ENCODE measurements at regions not wholly inside any gene's neighbourhood (a gene's known extent, or its start where the extent isn't known, plus 50 kb on each side); places are given as distances from the start of the nearest gene placed in this dataset.
A peak's percentile ranks its signal among the peaks of the same experiment; 100 is the strongest.
"Not testable (repeated sequence)": the region's sequence is repeated elsewhere in the genome, so short reads cannot be mapped to it uniquely, and the experiment has no call there.

GRCh38 chr1:94769551-94769950, 50.6 kb upstream of the SLC44A3 start:
- DNase-seq, result no peak
- in situ Hi-C loops (cut with HindIII; ENCODE audit: low pct_ligation_motif_present, low pct_unique_long_range_greater_than_20kb, low sequenced_read_pairs), result no loop called here

DNA sequence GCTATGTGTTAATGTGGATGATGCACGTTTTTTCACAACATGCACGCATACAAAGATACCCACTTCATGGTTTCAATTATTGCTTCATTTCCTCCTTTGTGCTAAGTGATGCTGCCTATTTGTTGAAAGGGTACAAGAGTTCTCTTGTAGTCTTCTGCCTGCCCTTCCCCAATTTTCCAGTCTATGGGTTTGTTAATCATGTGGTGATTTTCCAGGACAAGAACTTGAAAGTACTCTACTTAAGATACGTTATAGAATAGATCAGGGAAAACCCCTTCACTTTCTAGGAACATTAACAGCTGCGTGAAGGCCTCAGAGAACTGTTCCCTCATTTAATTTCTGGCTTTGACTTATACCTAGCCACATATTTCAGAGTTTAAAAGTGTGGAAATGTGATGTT, 52.1 kb upstream of the SLC44A3 start:
- in situ Hi-C loops (cut with HindIII; ENCODE audit: low pct_ligation_motif_present, low pct_unique_long_range_greater_than_20kb, low sequenced_read_pairs), result no loop called here
- DNase-seq, result no peak

- DNase-seq, result no peak
These were observed 54.2 kb upstream of the SLC44A3 start for GRCh38 chr1:94765958-94766357.

GRCh38 chr1:94759188-94759587, 61.0 kb upstream of the SLC44A3 start:
- no peak for DNase-seq
- in situ Hi-C loops (cut with HindIII; ENCODE audit: low pct_ligation_motif_present, low pct_unique_long_range_greater_than_20kb, low sequenced_read_pairs), result no loop called here

More at GRCh38 chr1:94765958-94766357, 54.2 kb upstream of the SLC44A3 start:
- in situ Hi-C loops (cut with HindIII; ENCODE audit: low pct_ligation_motif_present, low pct_unique_long_range_greater_than_20kb, low sequenced_read_pairs), result no loop called here

DNA sequence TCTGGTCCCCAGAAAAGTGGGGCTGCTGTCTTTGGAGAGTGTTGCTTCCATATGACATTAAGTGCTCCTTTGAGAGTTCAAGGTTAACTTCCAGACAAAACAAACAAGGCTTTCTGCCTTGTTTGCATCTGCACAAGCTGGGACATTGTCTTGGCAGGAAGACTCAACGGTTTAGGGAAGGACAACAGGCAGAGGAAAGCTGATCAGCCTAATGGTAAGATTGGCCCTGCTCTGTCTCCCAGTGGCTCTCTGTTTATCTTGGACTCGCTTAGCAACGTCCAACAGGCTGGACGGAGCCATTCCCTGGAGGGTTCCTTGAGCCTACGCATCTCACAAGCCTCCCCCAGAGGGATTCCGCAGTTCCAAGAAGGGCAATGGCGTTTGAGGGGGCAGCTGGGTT, 62.2 kb upstream of the SLC44A3 start:
- no peak for DNase-seq
- in situ Hi-C loops (cut with HindIII; ENCODE audit: low pct_ligation_motif_present, low pct_unique_long_range_greater_than_20kb, low sequenced_read_pairs), result no loop called here

GRCh38 chr1:94755675-94756074, 64.5 kb upstream of the SLC44A3 start:
- in situ Hi-C loops (cut with HindIII; ENCODE audit: low pct_ligation_motif_present, low pct_unique_long_range_greater_than_20kb, low sequenced_read_pairs), result no loop called here
- DNase-seq, result no peak

DNA sequence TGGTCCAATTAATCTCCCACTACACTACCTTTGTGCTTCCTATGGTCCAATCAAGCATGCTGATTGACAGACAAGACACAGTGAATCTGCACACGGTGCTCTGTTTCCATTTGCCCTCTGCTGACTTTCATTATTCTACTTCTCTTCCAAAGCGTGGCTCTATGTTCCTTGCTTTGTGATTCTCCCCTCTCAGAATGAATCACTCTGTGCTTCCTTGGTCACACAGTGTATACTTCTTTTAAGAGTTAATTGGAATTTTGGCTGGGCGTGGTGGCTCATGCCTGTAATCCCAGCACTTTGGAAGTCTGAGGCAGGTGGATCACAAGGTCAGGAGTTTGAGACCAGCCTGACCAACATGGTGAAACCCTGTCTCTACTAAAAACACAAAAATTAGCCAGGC, 65.1 kb upstream of the SLC44A3 start:
- DNase-seq; in situ Hi-C loops (cut with HindIII; ENCODE audit: low pct_ligation_motif_present, low pct_unique_long_range_greater_than_20kb, low sequenced_read_pairs): not testable (repeated sequence)

GRCh38 chr1:94754570-94754969, 65.6 kb upstream of the SLC44A3 start:
- no peak for DNase-seq
- in situ Hi-C loops (cut with HindIII; ENCODE audit: low pct_ligation_motif_present, low pct_unique_long_range_greater_than_20kb, low sequenced_read_pairs), result no loop called here

DNA sequence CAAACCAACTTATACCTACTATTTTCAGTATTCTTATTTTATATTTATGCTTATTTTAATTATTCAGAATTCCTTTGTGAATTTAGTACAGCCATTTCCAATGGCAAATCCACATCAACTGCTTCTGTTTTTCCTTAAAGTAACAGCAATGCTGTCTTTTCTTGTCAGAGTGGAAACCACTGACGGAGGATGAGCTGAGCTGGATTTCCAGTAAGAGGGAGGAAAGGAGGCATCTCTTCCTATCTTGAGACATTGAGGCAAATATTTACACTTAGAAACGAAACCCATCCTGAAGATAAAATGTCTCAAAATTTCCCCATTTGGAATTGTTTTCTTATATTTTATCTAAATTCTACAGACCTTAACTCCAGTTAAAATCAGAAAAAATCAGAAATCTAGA, 66.1 kb upstream of the SLC44A3 start:
- DNase-seq, result no peak
- in situ Hi-C loops (cut with HindIII; ENCODE audit: low pct_ligation_motif_present, low pct_unique_long_range_greater_than_20kb, low sequenced_read_pairs), result no loop called here

GRCh38 chr1:94753171-94753972, 66.8 kb upstream of the SLC44A3 start:
- DNase-seq, result no peak
- in situ Hi-C loops (cut with HindIII; ENCODE audit: low pct_ligation_motif_present, low pct_unique_long_range_greater_than_20kb, low sequenced_read_pairs), result no loop called here

DNA sequence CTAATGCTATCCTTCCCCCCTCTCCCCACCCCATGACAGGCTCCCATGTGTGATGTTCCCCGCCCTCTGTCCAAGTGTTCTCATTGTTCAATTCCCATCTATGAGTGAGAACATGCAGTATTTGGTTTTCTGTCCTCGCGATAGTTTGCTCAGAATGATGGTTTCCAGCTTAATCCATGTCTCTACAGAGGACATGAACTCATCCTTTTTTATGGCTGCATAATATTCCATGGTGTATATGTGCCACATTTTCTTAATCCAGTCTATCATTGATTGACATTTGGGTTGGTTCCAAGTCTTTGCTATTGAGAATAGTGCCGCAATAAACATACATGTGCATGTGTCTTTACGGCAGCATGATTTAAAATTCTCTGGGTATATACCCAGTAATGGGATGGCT, 68.7 kb upstream of the SLC44A3 start:
- in situ Hi-C loops (cut with HindIII; ENCODE audit: low pct_ligation_motif_present, low pct_unique_long_range_greater_than_20kb, low sequenced_read_pairs); DNase-seq: not testable (repeated sequence)

DNA sequence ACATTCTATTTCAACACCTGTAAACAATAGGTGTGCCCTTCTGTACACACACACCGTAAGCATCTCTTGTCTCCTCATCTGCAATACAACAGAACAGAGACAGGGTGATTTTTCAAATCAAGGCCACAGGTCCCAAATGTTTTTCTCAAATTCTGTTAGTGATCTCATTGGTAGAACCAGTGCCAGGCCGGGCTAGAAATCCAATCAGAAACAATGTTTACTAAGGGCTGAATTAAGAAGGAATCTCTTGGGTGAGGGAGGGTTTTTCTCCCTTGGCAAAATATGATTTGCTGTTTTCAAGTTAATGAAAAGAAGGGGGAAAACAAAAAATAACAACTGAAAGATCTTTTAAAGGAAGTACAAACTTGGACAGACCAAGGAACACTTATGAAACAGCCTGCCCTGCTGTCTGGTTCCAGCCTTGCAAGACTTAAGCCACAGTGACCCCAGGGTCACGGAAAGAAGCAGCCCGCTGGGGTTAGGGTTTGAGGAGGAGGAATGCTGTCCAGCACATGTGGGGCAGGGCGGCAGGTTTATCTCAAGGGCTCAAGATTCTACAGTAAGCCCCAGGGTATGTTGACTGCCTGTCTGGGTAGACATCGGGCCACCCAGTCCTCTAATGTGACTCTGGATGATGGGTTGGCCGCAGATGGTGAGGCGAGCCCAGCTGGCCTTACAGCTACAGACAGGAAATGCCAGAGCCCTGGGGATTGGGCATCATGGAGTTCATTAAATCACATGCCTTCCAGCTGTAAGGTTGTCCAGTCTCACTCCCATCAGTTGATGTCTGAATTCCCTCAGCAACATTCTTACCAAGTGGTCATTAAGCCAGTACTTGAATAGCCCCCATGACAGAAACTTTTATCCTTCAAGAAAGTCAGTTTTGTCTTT, 73.3 kb upstream of the SLC44A3 start:
- no peak for DNase-seq
- in situ Hi-C loops (cut with HindIII; ENCODE audit: low pct_ligation_motif_present, low pct_unique_long_range_greater_than_20kb, low sequenced_read_pairs), result no loop called here

DNA sequence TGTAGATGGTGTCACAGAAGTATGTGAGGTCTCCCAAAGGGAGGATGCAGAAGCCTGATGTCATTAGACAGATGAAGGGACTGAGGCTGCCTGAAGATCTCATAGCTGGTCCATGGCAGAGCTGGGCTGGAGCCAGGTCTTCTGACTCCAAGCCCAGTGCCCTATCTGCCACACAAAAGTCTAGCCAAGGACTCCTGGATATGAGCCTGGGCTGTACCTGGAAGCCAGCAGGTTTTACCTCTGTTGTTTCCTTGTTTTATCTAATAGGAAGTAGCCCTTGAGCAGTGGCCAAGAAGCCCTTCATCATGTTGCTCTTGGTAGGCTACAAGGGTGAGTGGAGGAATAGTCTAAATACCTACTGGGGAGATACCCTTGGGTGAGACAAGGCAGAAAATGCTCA, 74.4 kb upstream of the SLC44A3 start:
- in situ Hi-C loops (cut with HindIII; ENCODE audit: low pct_ligation_motif_present, low pct_unique_long_range_greater_than_20kb, low sequenced_read_pairs), result no loop called here
- no peak for DNase-seq

- in situ Hi-C loops (cut with HindIII; ENCODE audit: low pct_ligation_motif_present, low pct_unique_long_range_greater_than_20kb, low sequenced_read_pairs), result no loop called here
These were observed 76.3 kb upstream of the SLC44A3 start for GRCh38 chr1:94743862-94744261.

DNA sequence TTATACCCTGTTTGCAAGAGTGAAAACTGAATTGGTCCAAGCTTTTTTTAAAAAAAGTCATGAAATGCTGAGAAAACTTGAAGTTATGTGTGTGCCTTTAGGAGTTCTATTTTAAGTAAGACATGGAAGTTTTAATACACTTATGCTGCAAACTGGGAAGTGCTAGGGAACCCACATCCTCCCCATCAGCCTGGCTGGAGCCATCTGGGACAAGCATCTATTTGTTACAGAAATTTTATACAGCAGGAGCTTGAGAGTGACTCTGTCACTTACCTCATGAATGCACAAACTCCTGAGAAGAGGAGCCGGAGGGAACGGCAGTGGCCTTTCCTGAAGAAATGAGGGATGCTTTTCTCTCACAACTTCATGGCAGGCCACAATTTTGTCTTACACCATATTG, 78.2 kb upstream of the SLC44A3 start:
- DNase-seq, result no peak
- in situ Hi-C loops (cut with HindIII; ENCODE audit: low pct_ligation_motif_present, low pct_unique_long_range_greater_than_20kb, low sequenced_read_pairs), result no loop called here

More at GRCh38 chr1:94743862-94744261, 76.3 kb upstream of the SLC44A3 start:
- DNase-seq, result no peak

DNA sequence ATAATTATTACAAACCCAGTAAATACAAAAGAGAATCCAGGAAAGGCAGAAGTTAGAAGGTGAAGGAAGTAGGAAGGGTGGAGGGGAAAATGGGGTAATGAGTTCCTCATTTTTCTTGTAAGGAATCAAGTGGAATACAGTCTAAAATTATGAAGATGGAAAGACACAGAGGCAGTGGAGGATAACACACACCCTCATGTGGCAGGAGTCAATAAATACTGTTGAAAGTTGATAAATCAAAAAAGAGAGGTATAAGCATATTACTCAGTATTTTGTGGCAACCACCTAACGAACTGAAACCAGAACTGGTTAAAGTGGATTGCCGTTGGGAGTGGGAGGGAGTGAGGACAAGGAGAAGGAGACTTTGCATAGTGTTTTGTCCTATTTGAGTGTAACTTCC, 78.6 kb upstream of the SLC44A3 start:
- in situ Hi-C loops (cut with HindIII; ENCODE audit: low pct_ligation_motif_present, low pct_unique_long_range_greater_than_20kb, low sequenced_read_pairs), result no loop called here

GRCh38 chr1:94739521-94740061, 80.6 kb upstream of the SLC44A3 start:
- peak; percentile 66 for DNase-seq
- in situ Hi-C loops (cut with HindIII; ENCODE audit: low pct_ligation_motif_present, low pct_unique_long_range_greater_than_20kb, low sequenced_read_pairs), result no loop called here

More for the DNA sequence above, 78.6 kb upstream of the SLC44A3 start:
- DNase-seq, result no peak

- in situ Hi-C loops (cut with HindIII; ENCODE audit: low pct_ligation_motif_present, low pct_unique_long_range_greater_than_20kb, low sequenced_read_pairs), result no loop called here
- DNase-seq, result no peak
These were observed 81.8 kb upstream of the SLC44A3 start for GRCh38 chr1:94738371-94738770.

Measured in ACHN (cell line).